ENCODE measurements at regions not wholly inside any gene's neighbourhood (a gene's known extent, or its start where the extent isn't known, plus 50 kb on each side); places are given as distances from the start of the nearest gene placed in this dataset.

DNA sequence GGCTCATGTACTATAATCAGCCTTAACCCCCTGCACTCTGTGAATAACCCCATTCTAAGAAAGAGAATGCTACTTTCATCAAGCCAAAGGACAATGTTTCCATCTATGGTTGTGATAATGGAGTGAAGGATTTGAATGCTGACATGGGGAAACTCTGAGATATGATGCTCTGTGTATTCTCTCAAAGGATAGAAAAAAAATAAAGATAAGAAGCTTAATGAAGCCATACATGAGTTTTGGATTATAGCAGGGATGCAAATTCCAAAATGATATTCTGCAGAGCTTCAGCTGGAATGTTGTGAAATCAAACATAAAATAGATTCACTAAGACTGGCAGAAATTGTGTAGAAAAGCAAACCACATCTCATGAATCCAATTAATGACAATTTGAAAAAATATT, 1074.1 kb downstream of the XPNPEP1 start:
- TF ChIP-seq, protein P1, sequence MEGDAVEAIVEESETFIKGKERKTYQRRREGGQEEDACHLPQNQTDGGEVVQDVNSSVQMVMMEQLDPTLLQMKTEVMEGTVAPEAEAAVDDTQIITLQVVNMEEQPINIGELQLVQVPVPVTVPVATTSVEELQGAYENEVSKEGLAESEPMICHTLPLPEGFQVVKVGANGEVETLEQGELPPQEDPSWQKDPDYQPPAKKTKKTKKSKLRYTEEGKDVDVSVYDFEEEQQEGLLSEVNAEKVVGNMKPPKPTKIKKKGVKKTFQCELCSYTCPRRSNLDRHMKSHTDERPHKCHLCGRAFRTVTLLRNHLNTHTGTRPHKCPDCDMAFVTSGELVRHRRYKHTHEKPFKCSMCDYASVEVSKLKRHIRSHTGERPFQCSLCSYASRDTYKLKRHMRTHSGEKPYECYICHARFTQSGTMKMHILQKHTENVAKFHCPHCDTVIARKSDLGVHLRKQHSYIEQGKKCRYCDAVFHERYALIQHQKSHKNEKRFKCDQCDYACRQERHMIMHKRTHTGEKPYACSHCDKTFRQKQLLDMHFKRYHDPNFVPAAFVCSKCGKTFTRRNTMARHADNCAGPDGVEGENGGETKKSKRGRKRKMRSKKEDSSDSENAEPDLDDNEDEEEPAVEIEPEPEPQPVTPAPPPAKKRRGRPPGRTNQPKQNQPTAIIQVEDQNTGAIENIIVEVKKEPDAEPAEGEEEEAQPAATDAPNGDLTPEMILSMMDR (IDR thresholded peaks at IDR 0.05; ENCODE audit: low read length), result no peak
- no peak for TF ChIP-seq EZH2 (IDR thresholded peaks at IDR 0.05; ENCODE audit: borderline replicate concordance, low read length)

Data from OCI-LY1 (cell line).